ENCODE measurements at regions not wholly inside any gene's neighbourhood (a gene's known extent, or its start where the extent isn't known, plus 50 kb on each side); places are given as distances from the start of the nearest gene placed in this dataset.

GRCh38 chr2:21585881-21586280, 462.1 kb downstream of the TDRD15 start:
- no peak for DNase-seq (ENCODE audit: low read depth)
- H3K4me3 ChIP-seq (ENCODE audit: low read length): no peak overlapping the region
- TF ChIP-seq CTCF (conservative IDR thresholded peaks at IDR 0.05; ENCODE audit: low read length): no peak

GRCh38 chr2:21590026-21590690, 466.4 kb downstream of the TDRD15 start:
- H3K4me3 ChIP-seq (ENCODE audit: low read length): no peak overlapping the region
- no peak for TF ChIP-seq CTCF (conservative IDR thresholded peaks at IDR 0.05; ENCODE audit: low read length)
- DNase-seq (ENCODE audit: low read depth): no peak

GRCh38 chr2:21591926-21592325, 468.2 kb downstream of the TDRD15 start:
- no peak overlapping the region for H3K4me3 ChIP-seq (ENCODE audit: low read length)
- TF ChIP-seq CTCF (conservative IDR thresholded peaks at IDR 0.05; ENCODE audit: low read length): no peak
- no peak for DNase-seq (ENCODE audit: low read depth)

GRCh38 chr2:21599417-21599816, 475.6 kb downstream of the TDRD15 start:
- H3K4me3 ChIP-seq (ENCODE audit: low read length): no peak overlapping the region
- no peak for TF ChIP-seq CTCF (conservative IDR thresholded peaks at IDR 0.05; ENCODE audit: low read length)

GRCh38 chr2:21602789-21603188, 479.0 kb downstream of the TDRD15 start:
- no peak overlapping the region for H3K4me3 ChIP-seq (ENCODE audit: low read length)
- no peak for TF ChIP-seq CTCF (conservative IDR thresholded peaks at IDR 0.05; ENCODE audit: low read length)
- DNase-seq (ENCODE audit: low read depth): no peak

More at GRCh38 chr2:21599417-21599816, 475.6 kb downstream of the TDRD15 start:
- DNase-seq (ENCODE audit: low read depth): no peak

GRCh38 chr2:21607572-21607971, 483.8 kb downstream of the TDRD15 start:
- no peak for TF ChIP-seq CTCF (conservative IDR thresholded peaks at IDR 0.05; ENCODE audit: low read length)
- no peak for DNase-seq (ENCODE audit: low read depth)
- H3K4me3 ChIP-seq (ENCODE audit: low read length): no peak overlapping the region

GRCh38 chr2:21610304-21610703, 486.5 kb downstream of the TDRD15 start:
- no peak for TF ChIP-seq CTCF (conservative IDR thresholded peaks at IDR 0.05; ENCODE audit: low read length)
- no peak overlapping the region for H3K4me3 ChIP-seq (ENCODE audit: low read length)
- DNase-seq (ENCODE audit: low read depth): no peak

Data from AG10803 (cell line).